Vagina (tissue), 2 donors: ENCODE measurements at regions not wholly inside any gene's neighbourhood (a gene's known extent, or its start where the extent isn't known, plus 50 kb on each side); places are given as distances from the start of the nearest gene placed in this dataset.

Source experiments
- CTCF ChIP-seq, 3 experiments: fragments of 450-650 bp in 2 of 3; fragments of 200-600 bp in 1 of 3; sonication (generic) in 1 of 3; IDR thresholded peaks; one replicate each; pipeline ENCODE4 v1.5.1; 2017 to 2019; ENCODE audit warnings: antibody characterized with exemption in 3 of 3, mild to moderate bottlenecking in 2 of 3, moderate library complexity in 2 of 3
- POLR2A ChIP-seq, 2 donors: fragments of 450-650 bp; IDR thresholded peaks; one replicate each; pipeline ENCODE4 v1.6.1; 2017; ENCODE audit warnings: antibody characterized with exemption in 2 of 2, mild to moderate bottlenecking in 2 of 2, moderate library complexity in 2 of 2
- POLR2AphosphoS5 ChIP-seq, 2 donors: sonication (generic); formaldehyde crosslinking; IDR thresholded peaks; one replicate each; pipeline ENCODE4 v1.9.0; 2017; ENCODE audit warnings: antibody characterized with exemption in 2 of 2, mild to moderate bottlenecking in 2 of 2, low read depth in 1 of 2; ENCODE audit not compliant: insufficient read depth in 1 of 2

DNA sequence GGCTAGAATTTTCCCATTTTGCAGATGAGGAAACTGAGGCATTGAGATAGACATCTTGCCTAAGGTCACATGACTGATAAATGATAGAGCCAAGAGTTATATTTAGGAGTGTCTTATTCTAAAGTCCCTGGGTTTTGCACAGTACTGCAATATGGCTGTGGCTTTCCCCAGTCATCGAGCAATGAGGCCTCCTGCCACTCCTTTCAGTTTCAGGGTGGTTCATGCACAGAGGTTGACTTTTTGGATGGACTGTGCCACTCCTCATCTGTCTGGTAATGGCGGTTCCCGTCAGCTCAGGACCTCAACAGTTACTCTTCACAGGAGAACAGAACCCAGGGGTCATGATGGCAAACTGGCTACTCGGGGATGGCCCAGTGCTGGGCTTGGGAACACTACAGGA is 131.1 kb downstream of the ACKR3 start:
- TF ChIP-seq POLR2A (IDR thresholded peaks at IDR 0.05) (no peak), CTCF (IDR thresholded peaks at IDR 0.05) (no peak), POLR2AphosphoS5 (IDR thresholded peaks at IDR 0.05; ENCODE audit: insufficient read depth in 1 of 2, low read depth in 1 of 2) (no peak)
